K562 (cell line): ENCODE measurements at regions not wholly inside any gene's neighbourhood (a gene's known extent, or its start where the extent isn't known, plus 50 kb on each side); places are given as distances from the start of the nearest gene placed in this dataset.

Experiments used
- NCOA6 ChIP-seq: fragments of 450-650 bp; IDR thresholded peaks from 2 replicates; pipeline ENCODE4 v1.6.1; 2017; ENCODE audit warnings: mild to moderate bottlenecking
- TF ChIP-seq, protein P1 (sequence below): fragments of 450-650 bp; IDR thresholded peaks from 2 replicates; pipeline ENCODE4 v1.6.1; 2016; ENCODE audit warnings: mild to moderate bottlenecking, moderate library complexity
- TF ChIP-seq, protein P2 (sequence below): IDR thresholded peaks from 3 replicates; pipeline ENCODE4 v1.6.1; 2011; ENCODE audit warnings: borderline replicate concordance, mild to moderate bottlenecking, moderate library complexity; ENCODE audit not compliant: insufficient read length; ENCODE audit errors: extremely low read depth
- TF ChIP-seq, protein P3 (sequence below): fragments of 250-450 bp; sonication (Bioruptor Pico); IDR thresholded peaks from 2 replicates; pipeline ENCODE4 v1.4.0; 2020

DNA sequence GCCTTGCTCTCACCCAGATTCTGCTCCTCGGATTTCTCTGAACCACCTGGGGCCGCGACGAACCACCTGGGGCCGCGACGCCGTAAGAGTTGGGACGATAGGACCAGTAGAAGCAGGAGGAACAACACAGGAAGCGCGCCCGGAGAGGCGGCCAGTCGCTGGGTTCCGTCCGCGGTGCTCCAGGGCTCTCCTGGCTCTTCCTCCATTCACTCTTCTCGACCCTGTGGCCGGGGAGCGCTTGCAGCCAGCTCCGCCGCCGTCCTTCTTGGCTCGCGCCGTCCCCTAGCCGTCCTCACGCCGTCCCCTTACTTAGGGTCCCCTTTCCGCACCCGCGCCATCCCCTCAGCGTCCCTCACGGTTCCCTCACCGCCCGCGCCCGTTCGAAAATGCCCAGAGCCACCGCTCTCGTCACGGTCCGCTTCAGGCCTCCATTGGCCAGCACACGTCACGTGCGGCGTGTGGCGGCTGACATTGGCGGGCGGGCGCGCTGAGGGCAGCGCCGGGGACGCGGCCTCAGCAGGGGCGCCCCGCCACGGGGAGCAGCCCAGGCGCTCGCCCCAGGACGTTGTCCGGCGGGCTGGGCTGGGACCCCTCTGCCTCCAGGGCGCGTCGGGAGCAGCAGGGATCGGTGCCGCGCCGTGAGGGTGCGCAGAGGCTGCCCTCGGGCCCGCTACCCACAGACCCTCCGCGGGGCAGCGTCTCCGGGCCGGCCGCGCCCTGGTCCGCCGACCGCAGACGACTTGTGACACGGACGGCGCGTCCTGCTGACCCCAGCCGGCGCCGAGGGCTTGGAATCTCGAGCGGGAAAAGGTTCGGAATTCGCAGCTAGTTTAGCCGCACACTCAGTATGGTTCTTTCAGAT, 53.7 kb upstream of the PTPDC1 start (continued):
- TF ChIP-seq, protein P1, sequence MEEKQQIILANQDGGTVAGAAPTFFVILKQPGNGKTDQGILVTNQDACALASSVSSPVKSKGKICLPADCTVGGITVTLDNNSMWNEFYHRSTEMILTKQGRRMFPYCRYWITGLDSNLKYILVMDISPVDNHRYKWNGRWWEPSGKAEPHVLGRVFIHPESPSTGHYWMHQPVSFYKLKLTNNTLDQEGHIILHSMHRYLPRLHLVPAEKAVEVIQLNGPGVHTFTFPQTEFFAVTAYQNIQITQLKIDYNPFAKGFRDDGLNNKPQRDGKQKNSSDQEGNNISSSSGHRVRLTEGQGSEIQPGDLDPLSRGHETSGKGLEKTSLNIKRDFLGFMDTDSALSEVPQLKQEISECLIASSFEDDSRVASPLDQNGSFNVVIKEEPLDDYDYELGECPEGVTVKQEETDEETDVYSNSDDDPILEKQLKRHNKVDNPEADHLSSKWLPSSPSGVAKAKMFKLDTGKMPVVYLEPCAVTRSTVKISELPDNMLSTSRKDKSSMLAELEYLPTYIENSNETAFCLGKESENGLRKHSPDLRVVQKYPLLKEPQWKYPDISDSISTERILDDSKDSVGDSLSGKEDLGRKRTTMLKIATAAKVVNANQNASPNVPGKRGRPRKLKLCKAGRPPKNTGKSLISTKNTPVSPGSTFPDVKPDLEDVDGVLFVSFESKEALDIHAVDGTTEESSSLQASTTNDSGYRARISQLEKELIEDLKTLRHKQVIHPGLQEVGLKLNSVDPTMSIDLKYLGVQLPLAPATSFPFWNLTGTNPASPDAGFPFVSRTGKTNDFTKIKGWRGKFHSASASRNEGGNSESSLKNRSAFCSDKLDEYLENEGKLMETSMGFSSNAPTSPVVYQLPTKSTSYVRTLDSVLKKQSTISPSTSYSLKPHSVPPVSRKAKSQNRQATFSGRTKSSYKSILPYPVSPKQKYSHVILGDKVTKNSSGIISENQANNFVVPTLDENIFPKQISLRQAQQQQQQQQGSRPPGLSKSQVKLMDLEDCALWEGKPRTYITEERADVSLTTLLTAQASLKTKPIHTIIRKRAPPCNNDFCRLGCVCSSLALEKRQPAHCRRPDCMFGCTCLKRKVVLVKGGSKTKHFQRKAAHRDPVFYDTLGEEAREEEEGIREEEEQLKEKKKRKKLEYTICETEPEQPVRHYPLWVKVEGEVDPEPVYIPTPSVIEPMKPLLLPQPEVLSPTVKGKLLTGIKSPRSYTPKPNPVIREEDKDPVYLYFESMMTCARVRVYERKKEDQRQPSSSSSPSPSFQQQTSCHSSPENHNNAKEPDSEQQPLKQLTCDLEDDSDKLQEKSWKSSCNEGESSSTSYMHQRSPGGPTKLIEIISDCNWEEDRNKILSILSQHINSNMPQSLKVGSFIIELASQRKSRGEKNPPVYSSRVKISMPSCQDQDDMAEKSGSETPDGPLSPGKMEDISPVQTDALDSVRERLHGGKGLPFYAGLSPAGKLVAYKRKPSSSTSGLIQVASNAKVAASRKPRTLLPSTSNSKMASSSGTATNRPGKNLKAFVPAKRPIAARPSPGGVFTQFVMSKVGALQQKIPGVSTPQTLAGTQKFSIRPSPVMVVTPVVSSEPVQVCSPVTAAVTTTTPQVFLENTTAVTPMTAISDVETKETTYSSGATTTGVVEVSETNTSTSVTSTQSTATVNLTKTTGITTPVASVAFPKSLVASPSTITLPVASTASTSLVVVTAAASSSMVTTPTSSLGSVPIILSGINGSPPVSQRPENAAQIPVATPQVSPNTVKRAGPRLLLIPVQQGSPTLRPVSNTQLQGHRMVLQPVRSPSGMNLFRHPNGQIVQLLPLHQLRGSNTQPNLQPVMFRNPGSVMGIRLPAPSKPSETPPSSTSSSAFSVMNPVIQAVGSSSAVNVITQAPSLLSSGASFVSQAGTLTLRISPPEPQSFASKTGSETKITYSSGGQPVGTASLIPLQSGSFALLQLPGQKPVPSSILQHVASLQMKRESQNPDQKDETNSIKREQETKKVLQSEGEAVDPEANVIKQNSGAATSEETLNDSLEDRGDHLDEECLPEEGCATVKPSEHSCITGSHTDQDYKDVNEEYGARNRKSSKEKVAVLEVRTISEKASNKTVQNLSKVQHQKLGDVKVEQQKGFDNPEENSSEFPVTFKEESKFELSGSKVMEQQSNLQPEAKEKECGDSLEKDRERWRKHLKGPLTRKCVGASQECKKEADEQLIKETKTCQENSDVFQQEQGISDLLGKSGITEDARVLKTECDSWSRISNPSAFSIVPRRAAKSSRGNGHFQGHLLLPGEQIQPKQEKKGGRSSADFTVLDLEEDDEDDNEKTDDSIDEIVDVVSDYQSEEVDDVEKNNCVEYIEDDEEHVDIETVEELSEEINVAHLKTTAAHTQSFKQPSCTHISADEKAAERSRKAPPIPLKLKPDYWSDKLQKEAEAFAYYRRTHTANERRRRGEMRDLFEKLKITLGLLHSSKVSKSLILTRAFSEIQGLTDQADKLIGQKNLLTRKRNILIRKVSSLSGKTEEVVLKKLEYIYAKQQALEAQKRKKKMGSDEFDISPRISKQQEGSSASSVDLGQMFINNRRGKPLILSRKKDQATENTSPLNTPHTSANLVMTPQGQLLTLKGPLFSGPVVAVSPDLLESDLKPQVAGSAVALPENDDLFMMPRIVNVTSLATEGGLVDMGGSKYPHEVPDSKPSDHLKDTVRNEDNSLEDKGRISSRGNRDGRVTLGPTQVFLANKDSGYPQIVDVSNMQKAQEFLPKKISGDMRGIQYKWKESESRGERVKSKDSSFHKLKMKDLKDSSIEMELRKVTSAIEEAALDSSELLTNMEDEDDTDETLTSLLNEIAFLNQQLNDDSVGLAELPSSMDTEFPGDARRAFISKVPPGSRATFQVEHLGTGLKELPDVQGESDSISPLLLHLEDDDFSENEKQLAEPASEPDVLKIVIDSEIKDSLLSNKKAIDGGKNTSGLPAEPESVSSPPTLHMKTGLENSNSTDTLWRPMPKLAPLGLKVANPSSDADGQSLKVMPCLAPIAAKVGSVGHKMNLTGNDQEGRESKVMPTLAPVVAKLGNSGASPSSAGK, result peak; percentile 86
- TF ChIP-seq, protein P2, sequence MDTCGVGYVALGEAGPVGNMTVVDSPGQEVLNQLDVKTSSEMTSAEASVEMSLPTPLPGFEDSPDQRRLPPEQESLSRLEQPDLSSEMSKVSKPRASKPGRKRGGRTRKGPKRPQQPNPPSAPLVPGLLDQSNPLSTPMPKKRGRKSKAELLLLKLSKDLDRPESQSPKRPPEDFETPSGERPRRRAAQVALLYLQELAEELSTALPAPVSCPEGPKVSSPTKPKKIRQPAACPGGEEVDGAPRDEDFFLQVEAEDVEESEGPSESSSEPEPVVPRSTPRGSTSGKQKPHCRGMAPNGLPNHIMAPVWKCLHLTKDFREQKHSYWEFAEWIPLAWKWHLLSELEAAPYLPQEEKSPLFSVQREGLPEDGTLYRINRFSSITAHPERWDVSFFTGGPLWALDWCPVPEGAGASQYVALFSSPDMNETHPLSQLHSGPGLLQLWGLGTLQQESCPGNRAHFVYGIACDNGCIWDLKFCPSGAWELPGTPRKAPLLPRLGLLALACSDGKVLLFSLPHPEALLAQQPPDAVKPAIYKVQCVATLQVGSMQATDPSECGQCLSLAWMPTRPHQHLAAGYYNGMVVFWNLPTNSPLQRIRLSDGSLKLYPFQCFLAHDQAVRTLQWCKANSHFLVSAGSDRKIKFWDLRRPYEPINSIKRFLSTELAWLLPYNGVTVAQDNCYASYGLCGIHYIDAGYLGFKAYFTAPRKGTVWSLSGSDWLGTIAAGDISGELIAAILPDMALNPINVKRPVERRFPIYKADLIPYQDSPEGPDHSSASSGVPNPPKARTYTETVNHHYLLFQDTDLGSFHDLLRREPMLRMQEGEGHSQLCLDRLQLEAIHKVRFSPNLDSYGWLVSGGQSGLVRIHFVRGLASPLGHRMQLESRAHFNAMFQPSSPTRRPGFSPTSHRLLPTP, result no peak
- TF ChIP-seq, protein P3, sequence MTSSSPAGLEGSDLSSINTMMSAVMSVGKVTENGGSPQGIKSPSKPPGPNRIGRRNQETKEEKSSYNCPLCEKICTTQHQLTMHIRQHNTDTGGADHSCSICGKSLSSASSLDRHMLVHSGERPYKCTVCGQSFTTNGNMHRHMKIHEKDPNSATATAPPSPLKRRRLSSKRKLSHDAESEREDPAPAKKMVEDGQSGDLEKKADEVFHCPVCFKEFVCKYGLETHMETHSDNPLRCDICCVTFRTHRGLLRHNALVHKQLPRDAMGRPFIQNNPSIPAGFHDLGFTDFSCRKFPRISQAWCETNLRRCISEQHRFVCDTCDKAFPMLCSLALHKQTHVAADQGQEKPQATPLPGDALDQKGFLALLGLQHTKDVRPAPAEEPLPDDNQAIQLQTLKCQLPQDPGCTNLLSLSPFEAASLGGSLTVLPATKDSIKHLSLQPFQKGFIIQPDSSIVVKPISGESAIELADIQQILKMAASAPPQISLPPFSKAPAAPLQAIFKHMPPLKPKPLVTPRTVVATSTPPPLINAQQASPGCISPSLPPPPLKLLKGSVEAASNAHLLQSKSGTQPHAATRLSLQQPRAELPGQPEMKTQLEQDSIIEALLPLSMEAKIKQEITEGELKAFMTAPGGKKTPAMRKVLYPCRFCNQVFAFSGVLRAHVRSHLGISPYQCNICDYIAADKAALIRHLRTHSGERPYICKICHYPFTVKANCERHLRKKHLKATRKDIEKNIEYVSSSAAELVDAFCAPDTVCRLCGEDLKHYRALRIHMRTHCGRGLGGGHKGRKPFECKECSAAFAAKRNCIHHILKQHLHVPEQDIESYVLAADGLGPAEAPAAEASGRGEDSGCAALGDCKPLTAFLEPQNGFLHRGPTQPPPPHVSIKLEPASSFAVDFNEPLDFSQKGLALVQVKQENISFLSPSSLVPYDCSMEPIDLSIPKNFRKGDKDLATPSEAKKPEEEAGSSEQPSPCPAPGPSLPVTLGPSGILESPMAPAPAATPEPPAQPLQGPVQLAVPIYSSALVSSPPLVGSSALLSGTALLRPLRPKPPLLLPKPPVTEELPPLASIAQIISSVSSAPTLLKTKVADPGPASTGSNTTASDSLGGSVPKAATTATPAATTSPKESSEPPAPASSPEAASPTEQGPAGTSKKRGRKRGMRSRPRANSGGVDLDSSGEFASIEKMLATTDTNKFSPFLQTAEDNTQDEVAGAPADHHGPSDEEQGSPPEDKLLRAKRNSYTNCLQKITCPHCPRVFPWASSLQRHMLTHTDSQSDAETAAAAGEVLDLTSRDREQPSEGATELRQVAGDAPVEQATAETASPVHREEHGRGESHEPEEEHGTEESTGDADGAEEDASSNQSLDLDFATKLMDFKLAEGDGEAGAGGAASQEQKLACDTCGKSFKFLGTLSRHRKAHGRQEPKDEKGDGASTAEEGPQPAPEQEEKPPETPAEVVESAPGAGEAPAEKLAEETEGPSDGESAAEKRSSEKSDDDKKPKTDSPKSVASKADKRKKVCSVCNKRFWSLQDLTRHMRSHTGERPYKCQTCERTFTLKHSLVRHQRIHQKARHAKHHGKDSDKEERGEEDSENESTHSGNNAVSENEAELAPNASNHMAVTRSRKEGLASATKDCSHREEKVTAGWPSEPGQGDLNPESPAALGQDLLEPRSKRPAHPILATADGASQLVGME (CRISPR knock-in tag), result no peak
- peak; percentile 84 for TF ChIP-seq NCOA6
